Retinal pigment epithelial cell (primary cell): ENCODE measurements at regions not wholly inside any gene's neighbourhood (a gene's known extent, or its start where the extent isn't known, plus 50 kb on each side); places are given as distances from the start of the nearest gene placed in this dataset.

Experiments used
- DNase-seq: peaks from one replicate; pipeline ENCODE4 v3.0.0-alpha.2; 2010; ENCODE audit warnings: low read depth
- H3K4me3 ChIP-seq: 2 replicates; pipeline ENCODE4 v1.5.1; 2011; ENCODE audit warnings: mild to moderate bottlenecking, low read length, control low read depth, moderate library complexity
- TF ChIP-seq, protein P1 (sequence below): conservative IDR thresholded peaks from 2 replicates; pipeline ENCODE4 v1.5.1; 2011; ENCODE audit warnings: low read depth, low read length, control low read depth, inconsistent platforms

DNA sequence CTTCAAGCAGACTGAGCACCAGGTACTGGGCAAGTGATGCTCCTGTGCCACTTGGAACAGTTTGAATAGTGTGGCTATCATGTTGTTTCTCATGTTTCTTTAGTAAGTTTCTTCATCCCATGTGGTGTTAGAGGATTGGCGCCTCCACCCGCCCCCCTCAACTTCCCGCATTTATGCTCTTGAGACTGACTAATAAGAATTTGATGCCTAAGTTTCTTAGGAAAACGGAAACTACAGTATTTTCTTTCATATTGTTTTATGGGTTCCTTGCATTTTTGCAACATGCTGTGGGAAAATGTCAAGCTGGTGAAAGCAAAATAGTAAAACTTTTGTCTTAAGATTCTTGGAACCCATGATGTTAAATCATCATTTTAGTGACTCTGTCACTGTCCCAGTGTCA, 101.2 kb upstream of the SLC4A4 start:
- DNase-seq = no peak
- no peak overlapping the region for H3K4me3 ChIP-seq
- TF ChIP-seq, protein P1, sequence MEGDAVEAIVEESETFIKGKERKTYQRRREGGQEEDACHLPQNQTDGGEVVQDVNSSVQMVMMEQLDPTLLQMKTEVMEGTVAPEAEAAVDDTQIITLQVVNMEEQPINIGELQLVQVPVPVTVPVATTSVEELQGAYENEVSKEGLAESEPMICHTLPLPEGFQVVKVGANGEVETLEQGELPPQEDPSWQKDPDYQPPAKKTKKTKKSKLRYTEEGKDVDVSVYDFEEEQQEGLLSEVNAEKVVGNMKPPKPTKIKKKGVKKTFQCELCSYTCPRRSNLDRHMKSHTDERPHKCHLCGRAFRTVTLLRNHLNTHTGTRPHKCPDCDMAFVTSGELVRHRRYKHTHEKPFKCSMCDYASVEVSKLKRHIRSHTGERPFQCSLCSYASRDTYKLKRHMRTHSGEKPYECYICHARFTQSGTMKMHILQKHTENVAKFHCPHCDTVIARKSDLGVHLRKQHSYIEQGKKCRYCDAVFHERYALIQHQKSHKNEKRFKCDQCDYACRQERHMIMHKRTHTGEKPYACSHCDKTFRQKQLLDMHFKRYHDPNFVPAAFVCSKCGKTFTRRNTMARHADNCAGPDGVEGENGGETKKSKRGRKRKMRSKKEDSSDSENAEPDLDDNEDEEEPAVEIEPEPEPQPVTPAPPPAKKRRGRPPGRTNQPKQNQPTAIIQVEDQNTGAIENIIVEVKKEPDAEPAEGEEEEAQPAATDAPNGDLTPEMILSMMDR = no peak

DNA sequence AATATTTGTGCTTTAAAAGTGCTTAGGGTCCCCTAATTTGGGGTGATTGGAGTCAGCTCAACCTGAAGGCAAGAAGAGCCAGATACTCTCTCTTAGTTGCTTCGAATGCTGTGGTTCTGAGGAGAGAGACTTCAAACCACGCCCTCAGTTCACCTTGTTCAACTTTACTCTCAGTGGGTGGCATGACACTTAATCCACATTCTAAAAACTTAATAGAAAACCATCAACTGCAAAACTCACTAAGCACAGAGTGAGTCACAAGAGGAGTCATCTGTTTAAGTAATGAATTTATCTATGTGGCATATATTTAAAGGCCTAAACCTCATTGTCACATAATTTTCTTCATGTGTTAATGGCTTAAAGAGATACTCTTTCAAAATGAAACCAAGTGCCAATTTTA, 99.5 kb upstream of the SLC4A4 start:
- DNase-seq = no peak
- H3K4me3 ChIP-seq = no peak overlapping the region
- TF ChIP-seq, protein P1 = no peak

DNA sequence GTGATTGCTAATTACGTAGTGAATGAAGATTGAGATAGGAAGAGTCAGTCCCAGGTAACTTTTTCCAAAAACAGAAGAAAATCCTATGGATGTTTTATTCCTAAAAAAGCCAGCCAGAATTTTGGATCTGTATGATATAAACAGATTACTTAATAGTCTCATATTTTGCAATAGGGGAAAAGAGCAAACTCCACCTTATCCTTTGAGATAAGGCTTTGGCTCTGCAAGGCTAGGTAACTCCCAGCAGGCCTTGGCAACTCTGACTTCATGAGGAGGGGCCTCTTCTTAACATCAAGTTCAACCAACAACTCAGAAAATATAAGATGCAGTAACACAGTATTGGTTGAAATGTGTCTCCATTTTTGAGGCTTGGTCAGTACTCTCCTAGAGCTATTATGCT, 98.7 kb upstream of the SLC4A4 start:
- no peak overlapping the region for H3K4me3 ChIP-seq
- DNase-seq = no peak
- TF ChIP-seq, protein P1 = no peak

DNA sequence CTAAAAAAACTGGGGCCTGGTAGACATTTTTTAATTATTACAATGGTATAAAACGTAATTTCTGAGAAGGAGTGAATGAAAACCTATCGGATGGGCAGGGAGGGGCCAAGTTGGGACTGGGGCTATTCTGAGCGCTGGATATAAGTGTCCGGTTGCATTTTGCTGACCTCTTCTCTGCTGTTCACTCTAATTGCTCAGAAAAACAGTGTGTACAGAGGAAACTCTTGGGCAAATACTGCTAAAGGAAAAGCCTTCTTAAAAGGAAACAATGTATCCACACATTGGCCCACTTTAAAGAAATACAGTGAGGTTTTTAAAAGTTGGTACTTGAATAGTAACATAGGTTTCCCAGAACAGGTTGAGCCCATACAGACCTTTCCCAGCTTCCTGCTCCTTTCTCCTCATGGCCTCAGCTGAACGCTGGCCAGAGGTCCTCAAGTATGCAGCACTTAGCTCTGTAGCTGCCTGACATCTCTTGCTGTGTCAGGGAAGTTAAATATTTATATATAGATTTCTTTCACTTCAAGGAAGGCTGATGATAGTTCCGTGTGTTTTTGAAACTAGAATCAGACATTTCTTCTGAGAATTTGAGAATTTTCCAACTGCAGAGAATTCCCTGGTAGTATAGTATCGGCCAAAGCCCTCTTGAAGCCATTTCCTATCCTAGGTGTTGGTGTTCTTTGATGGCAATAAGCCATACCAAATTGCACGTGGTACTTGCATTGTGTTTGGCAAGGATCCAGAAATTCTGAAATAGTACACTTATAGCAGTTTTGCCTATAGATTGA, 97.1 kb upstream of the SLC4A4 start:
- DNase-seq = no peak
- TF ChIP-seq, protein P1 = no peak
- no peak overlapping the region for H3K4me3 ChIP-seq

DNA sequence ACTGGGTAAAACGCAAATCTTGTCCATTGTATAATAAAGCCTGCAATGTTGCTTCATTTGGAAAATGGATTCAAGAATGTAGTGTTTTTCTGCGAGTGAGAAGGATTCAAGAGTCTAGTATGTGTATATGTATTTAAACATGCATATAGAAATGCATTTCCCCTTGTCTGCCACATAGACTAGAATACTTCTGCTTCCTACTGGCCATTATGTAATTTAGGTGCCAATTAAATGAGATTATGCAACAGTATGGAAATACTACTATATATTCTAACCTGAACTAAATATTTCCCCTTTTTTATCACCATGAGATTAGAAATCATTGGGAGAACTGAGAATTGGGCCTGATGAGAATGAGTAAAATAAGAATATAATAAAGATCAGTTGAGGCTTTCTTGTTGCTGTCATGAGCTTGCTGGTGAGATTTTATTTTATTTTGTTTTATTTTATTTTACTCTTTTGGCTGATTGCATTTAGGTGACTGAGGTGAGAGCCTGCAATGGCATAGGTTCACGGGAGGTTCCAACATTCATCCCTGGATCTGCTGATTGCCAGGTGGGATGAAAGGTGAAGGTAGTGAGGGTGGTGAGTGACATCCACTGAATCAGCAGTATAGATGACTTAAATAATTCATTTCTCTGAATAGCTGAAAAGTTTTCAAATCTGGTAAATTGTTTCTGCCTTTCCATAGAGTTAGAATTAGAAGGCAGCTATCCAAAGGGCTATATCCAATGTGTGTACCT, 95.6 kb upstream of the SLC4A4 start:
- DNase-seq = no peak
- H3K4me3 ChIP-seq = no peak overlapping the region
- TF ChIP-seq, protein P1 = no peak

DNA sequence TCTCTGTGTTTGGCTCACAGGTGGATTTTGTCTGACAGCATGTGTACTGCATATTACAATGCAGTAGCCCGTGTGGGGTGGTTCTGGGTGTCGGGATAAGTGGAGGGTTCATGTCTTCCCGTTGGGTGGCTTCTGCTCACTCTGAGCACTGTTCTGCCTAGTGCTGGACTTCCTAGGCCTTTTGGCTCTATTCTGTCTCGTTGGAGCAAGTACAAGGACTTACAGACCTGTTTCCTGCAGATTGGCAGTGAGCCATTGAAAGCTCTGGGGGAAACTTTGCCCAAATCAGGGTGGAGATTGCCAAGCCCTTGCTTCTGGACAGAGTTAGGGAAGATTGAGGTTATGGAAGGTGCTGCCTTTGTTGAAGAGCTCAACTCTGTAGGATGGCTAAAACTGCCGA, 91.1 kb upstream of the SLC4A4 start:
- no peak for DNase-seq
- TF ChIP-seq, protein P1 = no peak
- no peak overlapping the region for H3K4me3 ChIP-seq

DNA sequence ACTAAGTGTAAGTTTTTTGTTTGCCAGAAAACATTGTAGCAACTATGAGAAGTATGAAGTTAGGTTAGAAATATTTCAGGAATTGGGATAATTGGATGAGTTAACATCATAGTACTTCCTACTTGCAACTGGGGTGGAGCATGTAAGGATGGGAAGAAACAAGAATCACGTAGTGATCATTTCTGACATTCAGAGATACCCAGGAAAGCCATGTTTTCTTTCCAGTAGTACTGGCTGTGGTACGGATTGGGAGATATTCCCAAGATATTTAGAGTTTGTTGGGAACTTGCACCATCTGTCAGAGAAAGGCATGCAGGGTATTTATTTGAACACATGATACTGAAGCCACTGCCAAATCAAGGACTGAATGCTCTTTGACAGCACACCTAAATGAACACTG, 87.6 kb upstream of the SLC4A4 start:
- DNase-seq = no peak
- H3K4me3 ChIP-seq = no peak overlapping the region
- TF ChIP-seq, protein P1 = no peak
